Peyer's patch (tissue), 4 donors: ENCODE measurements at regions not wholly inside any gene's neighbourhood (a gene's known extent, or its start where the extent isn't known, plus 50 kb on each side); places are given as distances from the start of the nearest gene placed in this dataset.

Experiments
- POLR2A ChIP-seq, 2 donors: fragments of 450-650 bp; IDR thresholded peaks; one replicate each; pipeline ENCODE4 v1.5.1; 2017; ENCODE audit warnings: antibody characterized with exemption in 2 of 2, mild to moderate bottlenecking in 2 of 2, moderate library complexity in 2 of 2
- TF ChIP-seq, protein P1 (sequence below), 6 experiments: fragments of 450-650 bp in 4 of 6; fragments of 200-600 bp in 2 of 6; sonication (generic) in 1 of 6; IDR thresholded peaks; one replicate each; pipeline ENCODE4 v1.5.1; 2017 to 2019; ENCODE audit warnings: antibody characterized with exemption in 6 of 6, mild to moderate bottlenecking in 3 of 6, moderate library complexity in 1 of 6

DNA sequence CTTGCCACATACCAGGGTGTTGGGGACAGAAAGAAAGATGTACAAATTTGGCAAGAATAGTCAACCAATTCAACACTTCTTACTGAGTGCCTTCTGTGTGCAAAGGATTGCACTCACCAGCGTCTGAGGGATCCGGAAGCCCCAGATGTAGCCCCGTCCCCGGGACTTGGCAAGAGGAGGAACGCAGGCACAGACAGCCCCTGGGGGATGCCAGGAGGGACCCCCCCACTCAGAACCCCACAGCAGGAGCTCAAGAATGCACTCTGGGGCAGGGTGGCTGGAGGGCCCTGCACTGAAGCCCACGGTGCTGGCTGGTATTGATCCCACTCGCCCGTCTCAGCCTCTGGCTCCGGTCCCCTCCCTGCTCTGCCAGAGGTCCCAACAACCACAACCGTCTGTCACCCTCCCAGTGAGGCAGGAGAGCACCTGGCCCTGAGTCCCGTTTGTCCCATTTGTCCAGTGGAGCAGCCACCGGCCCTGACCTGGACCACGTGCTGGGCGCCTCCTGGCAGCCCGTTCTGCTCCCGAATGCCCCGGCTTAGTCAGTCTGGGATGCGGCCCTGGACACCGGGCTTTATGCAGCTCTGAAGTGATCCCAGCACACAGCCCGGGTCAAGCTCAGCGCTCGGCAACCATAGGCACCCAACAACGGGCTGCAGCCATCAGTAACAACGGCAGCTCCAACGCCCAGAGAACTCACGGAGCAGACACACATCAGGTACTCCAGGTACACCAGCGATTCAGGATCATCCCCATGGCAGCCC, 128.7 kb downstream of the DLL1 start:
- TF ChIP-seq, protein P1, sequence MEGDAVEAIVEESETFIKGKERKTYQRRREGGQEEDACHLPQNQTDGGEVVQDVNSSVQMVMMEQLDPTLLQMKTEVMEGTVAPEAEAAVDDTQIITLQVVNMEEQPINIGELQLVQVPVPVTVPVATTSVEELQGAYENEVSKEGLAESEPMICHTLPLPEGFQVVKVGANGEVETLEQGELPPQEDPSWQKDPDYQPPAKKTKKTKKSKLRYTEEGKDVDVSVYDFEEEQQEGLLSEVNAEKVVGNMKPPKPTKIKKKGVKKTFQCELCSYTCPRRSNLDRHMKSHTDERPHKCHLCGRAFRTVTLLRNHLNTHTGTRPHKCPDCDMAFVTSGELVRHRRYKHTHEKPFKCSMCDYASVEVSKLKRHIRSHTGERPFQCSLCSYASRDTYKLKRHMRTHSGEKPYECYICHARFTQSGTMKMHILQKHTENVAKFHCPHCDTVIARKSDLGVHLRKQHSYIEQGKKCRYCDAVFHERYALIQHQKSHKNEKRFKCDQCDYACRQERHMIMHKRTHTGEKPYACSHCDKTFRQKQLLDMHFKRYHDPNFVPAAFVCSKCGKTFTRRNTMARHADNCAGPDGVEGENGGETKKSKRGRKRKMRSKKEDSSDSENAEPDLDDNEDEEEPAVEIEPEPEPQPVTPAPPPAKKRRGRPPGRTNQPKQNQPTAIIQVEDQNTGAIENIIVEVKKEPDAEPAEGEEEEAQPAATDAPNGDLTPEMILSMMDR (IDR thresholded peaks at IDR 0.05) = no peak
- TF ChIP-seq POLR2A (IDR thresholded peaks at IDR 0.05) = no peak
